ENCODE measurements at regions not wholly inside any gene's neighbourhood (a gene's known extent, or its start where the extent isn't known, plus 50 kb on each side); places are given as distances from the start of the nearest gene placed in this dataset.
"Not testable (repeated sequence)": the region's sequence is repeated elsewhere in the genome, so short reads cannot be mapped to it uniquely, and the experiment has no call there.

DNA sequence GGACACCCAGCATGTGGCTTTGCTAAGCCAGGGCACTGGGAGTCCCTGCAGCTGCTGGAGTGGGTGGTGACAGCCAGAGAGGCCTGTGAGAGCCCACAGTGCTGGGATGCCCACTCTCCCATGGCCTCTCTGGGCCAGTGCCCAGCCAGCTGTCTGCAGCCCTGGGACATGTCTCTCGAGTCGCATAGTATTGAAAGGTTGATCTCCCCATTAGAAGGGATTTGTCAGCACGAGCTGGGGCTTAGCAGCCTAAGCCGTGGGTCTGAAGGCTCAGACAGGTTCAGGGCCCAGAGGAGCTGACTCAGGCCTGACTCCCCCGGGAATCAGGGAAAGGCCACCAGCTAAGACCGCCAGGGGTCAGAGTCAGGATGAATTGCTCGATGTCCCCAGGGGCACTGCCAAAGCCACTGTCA, 53.5 kb downstream of the FOXD2 start:
- Histone ChIP-seq H3K4me3 (ENCODE audit: control insufficient read depth in 1 of 2, extremely low read depth in 1 of 2, low read length in 1 of 2) (no peak overlapping the region), H3K4me1 (ENCODE audit: control insufficient read depth in 1 of 2, extremely low read depth in 1 of 2, insufficient read depth in 2 of 2, low read length in 2 of 2) (no peaks in the 10 kb centered on the region), H3K27me3 (replicated peaks in 1 of 2; ENCODE audit: control insufficient read depth in 2 of 2, extremely low read depth in 1 of 2, insufficient read depth in 2 of 2, low read length in 1 of 2) (peaks cover 4 to 16% of the 10 kb centered on the region in 2 experiments), H3K9me3 (no peaks in the 10 kb centered on the region), H3K27ac (ENCODE audit: low read length) (no peak overlapping the region), H3K36me3 (ENCODE audit: control insufficient read depth in 2 of 2, extremely low read depth in 1 of 2, insufficient read depth in 1 of 2, low read length in 1 of 2) (no peaks in the 10 kb centered on the region)
- H3K36me3 Mint-ChIP-seq = no peaks in the 10 kb centered on the region
- ChIA-PET POLR2A (no interaction called here), CTCF (no interaction called here)
- DNase-seq (no peak), ATAC-seq (replicated peaks in 1 of 4) (no peak)
- peaks cover 22 to 36% of the 10 kb centered on the region in 2 donors for H3K27me3 Mint-ChIP-seq
- H3K4me3 Mint-ChIP-seq = no peak overlapping the region
- WGBS (ENCODE audit: insufficient coverage) = 75% methylated on average over 6 of the region's 7 CpGs
- H3K4me1 Mint-ChIP-seq = no peaks in the 10 kb centered on the region
- no peaks in the 10 kb centered on the region for H3K9me3 Mint-ChIP-seq
- H3K27ac Mint-ChIP-seq = no peak overlapping the region

DNA sequence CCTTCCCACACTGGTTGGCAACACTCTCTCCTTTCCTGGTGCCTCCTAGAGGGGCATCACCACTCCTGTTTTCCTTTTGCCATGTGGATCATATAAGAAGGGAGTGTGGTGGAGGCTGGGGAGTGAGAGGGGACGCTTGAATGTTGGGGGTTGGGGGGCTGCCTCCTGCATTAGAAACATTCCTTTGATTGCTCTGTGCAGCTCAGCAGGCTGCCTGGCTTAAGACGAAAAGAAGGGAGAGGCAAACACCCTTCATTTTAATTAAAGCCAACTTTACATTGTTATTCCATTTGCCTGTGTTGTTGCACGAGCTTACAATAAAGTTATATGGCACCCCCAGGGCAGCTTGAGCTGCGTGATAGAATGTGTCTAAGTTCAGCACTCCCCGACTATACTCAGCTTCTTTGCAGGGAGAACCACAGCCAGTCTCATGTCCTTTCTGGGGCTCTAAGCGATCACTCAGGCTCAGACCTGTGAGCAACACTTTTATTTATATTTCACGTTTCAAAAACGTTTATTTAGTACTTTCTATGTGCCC, 57.4 kb downstream of the FOXD2 start:
- no peak overlapping the region for H3K4me3 ChIP-seq (ENCODE audit: control insufficient read depth in 1 of 2, extremely low read depth in 1 of 2, low read length in 1 of 2)
- H3K27ac ChIP-seq (ENCODE audit: low read length) = no peak overlapping the region
- no peaks in the 10 kb centered on the region for H3K9me3 ChIP-seq
- H3K4me3 Mint-ChIP-seq = no peak overlapping the region
- ATAC-seq (replicated peaks in 1 of 4) (no peak), DNase-seq (no peak)
- H3K4me1 ChIP-seq (ENCODE audit: control insufficient read depth in 1 of 2, extremely low read depth in 1 of 2, insufficient read depth in 2 of 2, low read length in 2 of 2) = no peaks in the 10 kb centered on the region
- ChIA-PET CTCF (no interaction called here), POLR2A (no interaction called here)
- peaks cover 4% of the 10 kb centered on the region in 2 experiments for H3K27me3 ChIP-seq (replicated peaks in 1 of 2; ENCODE audit: control insufficient read depth in 2 of 2, extremely low read depth in 1 of 2, insufficient read depth in 2 of 2, low read length in 1 of 2)
- H3K9me3 Mint-ChIP-seq = no peaks in the 10 kb centered on the region
- no peaks in the 10 kb centered on the region for H3K36me3 ChIP-seq (ENCODE audit: control insufficient read depth in 2 of 2, extremely low read depth in 1 of 2, insufficient read depth in 1 of 2, low read length in 1 of 2)
- H3K4me1 Mint-ChIP-seq = no peaks in the 10 kb centered on the region
- peaks cover 29 to 30% of the 10 kb centered on the region in 2 donors for H3K27me3 Mint-ChIP-seq
- no peaks in the 10 kb centered on the region for H3K36me3 Mint-ChIP-seq
- no peak overlapping the region for H3K27ac Mint-ChIP-seq
- WGBS (ENCODE audit: insufficient coverage) = 37% methylated on average over 6 of the region's 8 CpGs

DNA sequence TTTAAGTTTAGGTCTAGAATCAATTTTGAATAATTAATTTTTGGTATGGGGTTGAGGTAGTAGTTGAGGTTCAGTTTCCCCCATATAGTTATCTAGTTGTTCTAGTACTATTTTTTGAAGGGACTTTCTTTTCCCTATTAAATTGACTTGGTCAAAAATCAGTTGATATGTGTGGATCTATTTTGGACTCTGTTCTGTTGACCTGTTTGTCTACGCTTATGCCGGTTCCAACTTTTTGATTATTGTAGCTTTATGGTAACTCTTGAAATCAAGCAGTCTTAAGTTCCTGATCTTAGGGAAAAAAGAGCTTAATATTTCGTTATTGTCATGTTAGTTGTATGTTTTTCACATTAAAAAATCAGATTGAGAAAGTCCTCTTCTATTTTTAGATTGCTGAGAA, 60.7 kb downstream of the FOXD2 start:
- no peak for DNase-seq
- Mint-ChIP-seq H3K4me3 (no peak overlapping the region), H3K9me3 (no peaks in the 10 kb centered on the region), H3K27ac (no peak overlapping the region), H3K36me3 (no peaks in the 10 kb centered on the region), H3K27me3 (peaks cover 33 to 45% of the 10 kb centered on the region in 2 donors), H3K4me1 (no peaks in the 10 kb centered on the region)
- Histone ChIP-seq H3K4me1 (ENCODE audit: control insufficient read depth in 1 of 2, extremely low read depth in 1 of 2, insufficient read depth in 2 of 2, low read length in 2 of 2) (no peaks in the 10 kb centered on the region), H3K27ac (ENCODE audit: low read length) (no peak overlapping the region), H3K36me3 (ENCODE audit: control insufficient read depth in 2 of 2, extremely low read depth in 1 of 2, insufficient read depth in 1 of 2, low read length in 1 of 2) (no peaks in the 10 kb centered on the region), H3K9me3 (no peaks in the 10 kb centered on the region), H3K4me3 (ENCODE audit: control insufficient read depth in 1 of 2, extremely low read depth in 1 of 2, low read length in 1 of 2) (no peak overlapping the region), H3K27me3 (replicated peaks in 1 of 2; ENCODE audit: control insufficient read depth in 2 of 2, extremely low read depth in 1 of 2, insufficient read depth in 2 of 2, low read length in 1 of 2) (peaks cover 3 to 15% of the 10 kb centered on the region in 2 experiments)
- ChIA-PET CTCF (no interaction called here), POLR2A (no interaction called here)
- no CpG with 5 or more reads among the region's 3 CpGs for WGBS (ENCODE audit: insufficient coverage)
- no peak for ATAC-seq (replicated peaks in 1 of 4)

DNA sequence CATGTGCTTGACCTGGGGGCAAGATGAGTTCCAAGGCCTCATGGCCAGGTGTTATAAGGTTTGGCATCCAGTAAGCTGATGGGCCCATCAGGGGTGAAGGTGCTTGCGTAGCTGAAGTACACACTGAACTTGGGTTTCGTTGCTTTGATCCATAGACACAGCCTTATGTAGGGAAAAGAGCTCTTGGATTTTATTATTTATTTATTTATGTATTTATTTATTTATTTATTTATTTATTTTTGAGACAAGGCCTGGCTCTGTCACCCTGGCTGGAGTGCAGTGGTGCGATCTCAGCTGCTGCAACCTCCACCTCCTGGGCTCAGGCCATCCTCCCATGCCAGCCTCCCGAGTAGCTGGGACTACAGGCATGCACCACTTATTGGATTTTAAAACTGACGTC, 63.2 kb downstream of the FOXD2 start:
- Mint-ChIP-seq H3K9me3 (no peaks in the 10 kb centered on the region), H3K27me3 (peaks cover 41 to 61% of the 10 kb centered on the region in 2 donors), H3K27ac (no peak overlapping the region), H3K36me3 (peaks cover 3% of the 10 kb centered on the region), H3K4me3 (no peak overlapping the region), H3K4me1 (no peaks in the 10 kb centered on the region)
- DNase-seq = no peak
- WGBS (ENCODE audit: insufficient coverage) = no CpG with 5 or more reads among the region's 5 CpGs
- no peak for ATAC-seq (replicated peaks in 1 of 4)
- no peak overlapping the region for H3K4me3 ChIP-seq (ENCODE audit: control insufficient read depth in 1 of 2, extremely low read depth in 1 of 2, low read length in 1 of 2)
- H3K4me1 ChIP-seq (ENCODE audit: control insufficient read depth in 1 of 2, extremely low read depth in 1 of 2, insufficient read depth in 2 of 2, low read length in 2 of 2) = no peaks in the 10 kb centered on the region
- no peak overlapping the region for H3K27ac ChIP-seq (ENCODE audit: low read length)
- peaks cover 2 to 25% of the 10 kb centered on the region in 2 experiments for H3K27me3 ChIP-seq (replicated peaks in 1 of 2; ENCODE audit: control insufficient read depth in 2 of 2, extremely low read depth in 1 of 2, insufficient read depth in 2 of 2, low read length in 1 of 2)
- ChIA-PET POLR2A (no interaction called here), CTCF (interaction anchor here in 1 of 2 donors (0.5 kb wide), 1 partner anchor 151 kb away, joined by 4 read pairs; no protein-coding TSS in a partner anchor)
- H3K36me3 ChIP-seq (ENCODE audit: control insufficient read depth in 2 of 2, extremely low read depth in 1 of 2, insufficient read depth in 1 of 2, low read length in 1 of 2) = no peaks in the 10 kb centered on the region
- H3K9me3 ChIP-seq = no peaks in the 10 kb centered on the region

DNA sequence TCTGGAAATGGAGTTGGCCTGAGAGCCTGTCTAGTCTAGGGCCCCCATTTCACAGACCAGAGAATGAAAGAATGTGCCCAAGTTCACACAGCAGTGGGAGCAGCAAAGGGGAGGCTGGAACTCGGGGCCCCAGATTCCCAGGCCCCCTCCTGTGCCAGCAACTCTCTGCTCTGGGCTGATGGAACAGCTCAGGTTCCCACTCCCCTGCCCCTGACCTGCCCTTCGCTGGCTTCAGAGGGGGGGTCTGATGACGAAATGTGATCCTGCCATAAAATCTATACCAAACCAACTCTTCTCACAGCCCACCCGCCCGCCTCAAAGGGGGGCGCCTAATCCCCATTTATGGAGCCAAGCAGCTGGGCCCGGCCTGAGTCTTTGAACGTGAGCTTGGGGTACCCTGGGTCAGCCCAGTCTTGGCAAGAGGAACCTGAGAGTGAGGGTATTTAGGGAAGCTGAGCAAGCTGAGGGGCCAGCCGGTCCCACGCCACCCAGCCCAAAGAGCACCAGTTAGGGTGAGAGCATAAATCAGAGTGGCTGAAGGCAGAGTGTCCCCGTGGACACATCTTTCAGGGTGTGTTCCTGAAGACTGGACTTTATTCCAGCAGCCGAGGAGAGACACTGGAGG, 65.0 kb downstream of the FOXD2 start:
- peaks cover 0 to 4% of the 10 kb centered on the region in 2 experiments for H3K4me1 ChIP-seq (ENCODE audit: control insufficient read depth in 1 of 2, extremely low read depth in 1 of 2, insufficient read depth in 2 of 2, low read length in 2 of 2)
- ChIA-PET CTCF (no interaction called here), POLR2A (no interaction called here)
- H3K27me3 ChIP-seq (replicated peaks in 1 of 2; ENCODE audit: control insufficient read depth in 2 of 2, extremely low read depth in 1 of 2, insufficient read depth in 2 of 2, low read length in 1 of 2) = peaks cover 13 to 37% of the 10 kb centered on the region in 2 experiments
- ATAC-seq (replicated peaks in 1 of 4) (no peak), DNase-seq (no peak)
- no peak overlapping the region for H3K4me3 Mint-ChIP-seq
- H3K9me3 Mint-ChIP-seq = no peaks in the 10 kb centered on the region
- no peaks in the 10 kb centered on the region for H3K9me3 ChIP-seq
- peaks cover 53 to 68% of the 10 kb centered on the region in 2 donors for H3K27me3 Mint-ChIP-seq
- H3K27ac Mint-ChIP-seq = no peak overlapping the region
- no peaks in the 10 kb centered on the region for H3K36me3 ChIP-seq (ENCODE audit: control insufficient read depth in 2 of 2, extremely low read depth in 1 of 2, insufficient read depth in 1 of 2, low read length in 1 of 2)
- H3K4me3 ChIP-seq (ENCODE audit: control insufficient read depth in 1 of 2, extremely low read depth in 1 of 2, low read length in 1 of 2) = no peak overlapping the region
- 73% methylated on average over 5 of the region's 12 CpGs for WGBS (ENCODE audit: insufficient coverage)
- H3K27ac ChIP-seq (ENCODE audit: low read length) = no peak overlapping the region
- H3K36me3 Mint-ChIP-seq = peaks cover 3% of the 10 kb centered on the region
- no peaks in the 10 kb centered on the region for H3K4me1 Mint-ChIP-seq

DNA sequence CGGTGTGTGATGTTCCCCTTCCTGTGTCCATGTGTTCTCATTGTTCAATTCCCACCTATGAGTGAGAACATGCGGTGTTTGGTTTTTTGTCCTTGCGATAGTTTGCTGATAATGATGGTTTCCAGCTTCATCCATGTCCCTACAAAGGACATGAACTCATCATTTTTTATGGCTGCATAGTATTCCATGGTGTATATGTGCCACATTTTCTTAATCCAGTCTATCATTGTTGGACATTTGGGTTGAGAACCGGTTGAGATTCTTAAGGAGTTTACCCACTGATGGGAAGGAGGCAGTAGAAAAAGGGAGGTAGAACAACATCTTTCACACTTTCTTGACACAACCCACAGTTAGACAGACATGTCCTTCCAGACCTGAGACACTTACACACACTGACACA, 67.0 kb downstream of the FOXD2 start:
- H3K27ac ChIP-seq (ENCODE audit: low read length); H3K36me3 ChIP-seq (ENCODE audit: control insufficient read depth in 2 of 2, extremely low read depth in 1 of 2, insufficient read depth in 1 of 2, low read length in 1 of 2); H3K4me3 Mint-ChIP-seq; H3K9me3 Mint-ChIP-seq; POLR2A ChIA-PET; ATAC-seq (replicated peaks in 1 of 4); H3K27ac Mint-ChIP-seq; DNase-seq; CTCF ChIA-PET; H3K4me3 ChIP-seq (ENCODE audit: control insufficient read depth in 1 of 2, extremely low read depth in 1 of 2, low read length in 1 of 2); H3K36me3 Mint-ChIP-seq; H3K9me3 ChIP-seq; H3K4me1 Mint-ChIP-seq: not testable (repeated sequence)
- peaks cover 0 to 12% of the 10 kb centered on the region in 2 experiments for H3K4me1 ChIP-seq (ENCODE audit: control insufficient read depth in 1 of 2, extremely low read depth in 1 of 2, insufficient read depth in 2 of 2, low read length in 2 of 2)
- H3K27me3 ChIP-seq (replicated peaks in 1 of 2; ENCODE audit: control insufficient read depth in 2 of 2, extremely low read depth in 1 of 2, insufficient read depth in 2 of 2, low read length in 1 of 2) = peaks cover 17 to 51% of the 10 kb centered on the region in 2 experiments
- WGBS (ENCODE audit: insufficient coverage) = no CpG with 5 or more reads among the region's 4 CpGs
- peaks cover 51 to 73% of the 10 kb centered on the region in 2 donors for H3K27me3 Mint-ChIP-seq
